Osteocyte (in vitro differentiated cells): ENCODE measurements at regions not wholly inside any gene's neighbourhood (a gene's known extent, or its start where the extent isn't known, plus 50 kb on each side); places are given as distances from the start of the nearest gene placed in this dataset.
"Not testable (repeated sequence)": the region's sequence is repeated elsewhere in the genome, so short reads cannot be mapped to it uniquely, and the experiment has no call there.

ENCODE experiments used
- DNase-seq: peaks from one replicate; pipeline ENCODE4 v3.0.0; 2021; ENCODE audit warnings: mixed read lengths; ENCODE audit not compliant: unreplicated experiment; ENCODE audit errors: extremely low spot score
- H3K27ac Mint-ChIP-seq: one replicate; pipeline ENCODE4 v1.8.0; 2021; ENCODE audit warnings: mild to moderate bottlenecking, mixed read lengths; ENCODE audit not compliant: unreplicated experiment
- H3K27me3 Mint-ChIP-seq: one replicate; pipeline ENCODE4 v1.8.0; 2021; ENCODE audit warnings: mixed read lengths; ENCODE audit not compliant: unreplicated experiment
- H3K36me3 Mint-ChIP-seq: one replicate; pipeline ENCODE4 v1.8.0; 2021; ENCODE audit warnings: mixed read lengths; ENCODE audit not compliant: unreplicated experiment
- H3K4me1 Mint-ChIP-seq: one replicate; pipeline ENCODE4 v1.8.0; 2021; ENCODE audit warnings: mixed read lengths; ENCODE audit not compliant: unreplicated experiment
- H3K4me3 Mint-ChIP-seq: one replicate; pipeline ENCODE4 v1.8.0; 2021; ENCODE audit warnings: mild to moderate bottlenecking, moderate library complexity, mixed read lengths; ENCODE audit not compliant: unreplicated experiment
- H3K9me3 Mint-ChIP-seq: one replicate; pipeline ENCODE4 v1.8.0; 2021; ENCODE audit warnings: mixed read lengths; ENCODE audit not compliant: unreplicated experiment
- TF ChIP-seq, protein P1 (sequence below): fragments of 200-600 bp; sonication (generic); IDR thresholded peaks from 2 replicates; pipeline ENCODE4 v1.5.0; 2021; ENCODE audit warnings: antibody characterized with exemption, mild to moderate bottlenecking, moderate library complexity

DNA sequence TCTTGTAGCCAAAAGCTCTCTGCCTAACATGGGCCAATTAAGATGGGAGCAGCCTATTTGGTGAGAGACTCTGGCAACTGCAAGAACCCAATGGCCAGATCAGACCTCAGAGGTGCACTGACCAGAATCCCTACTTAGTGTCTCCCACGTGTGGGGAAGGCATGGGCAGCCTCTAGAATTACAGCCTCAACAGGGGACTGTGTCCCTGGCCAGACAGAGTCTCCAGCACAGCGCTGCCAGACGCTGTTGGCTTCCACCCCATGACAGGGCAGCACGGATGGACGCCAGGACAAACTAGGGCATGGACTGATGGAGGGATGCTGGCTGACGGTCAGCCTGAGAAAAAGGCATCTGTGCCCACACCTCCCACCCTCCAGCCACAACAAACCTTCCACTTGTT is 729.3 kb upstream of the AUTS2 start:
- H3K9me3 Mint-ChIP-seq, result no peaks in the 10 kb centered on the region
- H3K27ac Mint-ChIP-seq, result no peak overlapping the region

DNA sequence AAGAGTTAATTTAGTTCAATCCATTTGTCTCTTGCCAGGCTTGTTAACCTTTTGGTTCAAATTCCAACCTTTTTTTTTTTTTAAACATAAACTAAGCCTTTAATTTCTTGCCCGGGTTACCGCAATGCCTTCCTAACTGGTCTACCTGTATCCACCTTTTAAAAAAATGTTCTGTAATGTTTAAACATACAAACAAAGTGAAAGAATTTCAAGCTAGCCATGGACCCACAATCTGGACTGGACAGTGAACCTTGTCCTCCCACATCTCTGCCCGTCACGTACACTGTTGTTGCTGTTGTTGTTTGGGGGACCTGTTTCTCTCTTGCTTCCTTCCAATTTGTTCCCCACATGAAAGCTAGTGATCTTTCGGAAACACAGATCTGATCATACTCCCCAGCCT is 724.7 kb upstream of the AUTS2 start:
- Mint-ChIP-seq H3K36me3 (no peaks in the 10 kb centered on the region), H3K4me3 (no peak overlapping the region), H3K4me1 (no peaks in the 10 kb centered on the region), H3K9me3 (no peaks in the 10 kb centered on the region), H3K27ac (no peak overlapping the region), H3K27me3 (peaks cover 24% of the 10 kb centered on the region)
- DNase-seq, result no peak
- TF ChIP-seq, protein P1, sequence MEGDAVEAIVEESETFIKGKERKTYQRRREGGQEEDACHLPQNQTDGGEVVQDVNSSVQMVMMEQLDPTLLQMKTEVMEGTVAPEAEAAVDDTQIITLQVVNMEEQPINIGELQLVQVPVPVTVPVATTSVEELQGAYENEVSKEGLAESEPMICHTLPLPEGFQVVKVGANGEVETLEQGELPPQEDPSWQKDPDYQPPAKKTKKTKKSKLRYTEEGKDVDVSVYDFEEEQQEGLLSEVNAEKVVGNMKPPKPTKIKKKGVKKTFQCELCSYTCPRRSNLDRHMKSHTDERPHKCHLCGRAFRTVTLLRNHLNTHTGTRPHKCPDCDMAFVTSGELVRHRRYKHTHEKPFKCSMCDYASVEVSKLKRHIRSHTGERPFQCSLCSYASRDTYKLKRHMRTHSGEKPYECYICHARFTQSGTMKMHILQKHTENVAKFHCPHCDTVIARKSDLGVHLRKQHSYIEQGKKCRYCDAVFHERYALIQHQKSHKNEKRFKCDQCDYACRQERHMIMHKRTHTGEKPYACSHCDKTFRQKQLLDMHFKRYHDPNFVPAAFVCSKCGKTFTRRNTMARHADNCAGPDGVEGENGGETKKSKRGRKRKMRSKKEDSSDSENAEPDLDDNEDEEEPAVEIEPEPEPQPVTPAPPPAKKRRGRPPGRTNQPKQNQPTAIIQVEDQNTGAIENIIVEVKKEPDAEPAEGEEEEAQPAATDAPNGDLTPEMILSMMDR, result no peak

More for the DNA sequence above, 729.3 kb upstream of the AUTS2 start:
- Mint-ChIP-seq H3K36me3 (no peaks in the 10 kb centered on the region), H3K4me1 (no peaks in the 10 kb centered on the region), H3K27me3 (peaks cover 24% of the 10 kb centered on the region), H3K4me3 (no peak overlapping the region)
- DNase-seq, result no peak
- TF ChIP-seq, protein P1, result no peak

DNA sequence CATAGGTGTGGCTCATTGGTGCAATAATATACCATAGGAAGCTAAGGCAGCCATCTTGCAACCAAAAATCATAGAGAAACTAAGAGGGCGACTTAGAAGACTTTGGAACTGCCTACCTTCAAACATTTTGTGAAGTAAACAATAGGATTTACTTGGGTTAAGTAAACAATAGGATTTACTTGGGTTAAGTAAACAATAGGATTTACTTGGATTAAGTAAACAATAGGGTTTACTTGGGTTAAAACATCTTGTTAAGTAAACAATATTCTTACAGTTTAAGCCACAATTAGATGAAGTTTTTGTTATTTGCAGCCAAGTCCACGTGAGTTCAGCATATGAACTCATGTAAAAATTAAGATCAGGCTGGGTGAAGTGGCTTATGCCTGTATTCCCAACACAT is 722.4 kb upstream of the AUTS2 start:
- Mint-ChIP-seq H3K27me3 (peaks cover 11% of the 10 kb centered on the region), H3K36me3 (no peaks in the 10 kb centered on the region), H3K4me3 (no peak overlapping the region), H3K27ac (no peak overlapping the region), H3K4me1 (no peaks in the 10 kb centered on the region), H3K9me3 (no peaks in the 10 kb centered on the region)
- no peak for DNase-seq
- TF ChIP-seq, protein P1, result no peak

DNA sequence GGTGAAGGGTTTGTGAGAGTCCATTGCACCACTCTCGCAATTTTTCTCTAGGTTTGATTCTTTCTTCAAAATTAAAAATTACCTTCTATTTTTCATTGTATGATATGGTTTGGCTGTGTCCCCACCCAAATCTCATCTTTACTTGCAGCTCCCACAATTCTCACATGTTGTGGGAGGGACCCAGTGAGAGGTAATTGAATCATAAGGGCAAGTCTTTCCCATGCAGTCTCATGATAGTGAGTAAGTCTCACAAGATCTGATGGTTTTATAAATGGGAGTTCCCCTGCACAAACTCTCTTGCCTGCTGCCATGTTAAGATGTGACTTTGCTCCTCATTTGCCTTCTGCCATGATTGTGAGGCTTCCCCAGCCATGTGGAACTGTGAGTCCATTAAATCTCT is 711.2 kb upstream of the AUTS2 start:
- not testable (repeated sequence) for H3K27ac Mint-ChIP-seq, H3K9me3 Mint-ChIP-seq, H3K36me3 Mint-ChIP-seq, H3K4me3 Mint-ChIP-seq, H3K27me3 Mint-ChIP-seq, H3K4me1 Mint-ChIP-seq, DNase-seq

DNA sequence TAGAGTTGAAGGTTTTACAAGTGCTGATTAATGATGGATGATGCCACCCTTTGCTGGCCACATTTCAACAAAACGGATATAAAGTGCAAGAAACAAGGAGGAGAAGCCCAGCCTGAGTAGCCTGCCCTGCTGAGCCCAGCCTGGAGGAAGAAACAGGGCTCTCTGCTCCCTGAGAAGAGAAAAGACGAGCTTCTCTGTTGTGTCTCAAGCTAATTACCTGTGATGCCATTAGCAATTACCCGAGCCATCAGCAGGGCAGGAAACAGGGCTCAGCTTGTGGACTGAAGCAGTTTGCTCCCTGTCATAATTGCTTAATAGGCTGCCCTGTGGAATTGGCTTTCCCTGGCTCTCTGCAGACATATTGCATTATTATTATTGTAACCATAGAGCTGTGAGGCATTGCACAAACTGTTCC is 709.3 kb upstream of the AUTS2 start:
- H3K4me1 Mint-ChIP-seq, result no peaks in the 10 kb centered on the region

More for the DNA sequence above, 709.3 kb upstream of the AUTS2 start:
- no peaks in the 10 kb centered on the region for H3K27me3 Mint-ChIP-seq
- H3K27ac Mint-ChIP-seq, result no peak overlapping the region
- no peaks in the 10 kb centered on the region for H3K9me3 Mint-ChIP-seq
- TF ChIP-seq, protein P1, result no peak
- DNase-seq, result no peak
- H3K4me3 Mint-ChIP-seq, result no peak overlapping the region
- no peaks in the 10 kb centered on the region for H3K36me3 Mint-ChIP-seq
